ENCODE measurements at regions not wholly inside any gene's neighbourhood (a gene's known extent, or its start where the extent isn't known, plus 50 kb on each side); places are given as distances from the start of the nearest gene placed in this dataset.

DNA sequence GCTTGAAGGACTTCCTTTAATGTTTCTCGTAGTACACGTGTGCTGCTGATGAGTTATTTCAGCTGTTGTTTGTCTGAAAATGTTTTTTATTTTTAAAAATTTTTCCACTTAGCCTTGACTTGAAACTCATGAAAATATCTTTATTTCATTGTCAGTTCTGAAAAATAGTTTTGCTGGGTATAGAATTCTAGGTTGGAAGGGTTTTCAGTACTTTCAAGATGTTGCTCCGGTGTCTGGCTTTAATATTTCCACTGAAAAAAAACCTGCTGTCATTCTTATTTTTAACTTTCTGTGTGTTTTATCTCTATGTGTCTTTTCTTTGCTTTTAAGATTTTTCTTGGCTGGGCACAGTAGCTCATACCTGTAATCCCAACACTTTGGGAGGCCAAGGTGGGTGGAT, 103.8 kb downstream of the UNCX start:
- Mint-ChIP-seq H3K27ac (no peak overlapping the region), H3K9me3 (peaks cover 28% of the 10 kb centered on the region), H3K4me3 (no peak overlapping the region), H3K4me1 (no peaks in the 10 kb centered on the region), H3K36me3 (peaks cover 8% of the 10 kb centered on the region; the same call in 1 of the 2 replicates), H3K27me3 (ENCODE audit: low read depth) (peaks cover 10% of the 10 kb centered on the region)
- no peak for TF ChIP-seq ZNF121 (CRISPR knock-in tag; IDR thresholded peaks at IDR 0.05)
- TF ChIP-seq, protein P1, sequence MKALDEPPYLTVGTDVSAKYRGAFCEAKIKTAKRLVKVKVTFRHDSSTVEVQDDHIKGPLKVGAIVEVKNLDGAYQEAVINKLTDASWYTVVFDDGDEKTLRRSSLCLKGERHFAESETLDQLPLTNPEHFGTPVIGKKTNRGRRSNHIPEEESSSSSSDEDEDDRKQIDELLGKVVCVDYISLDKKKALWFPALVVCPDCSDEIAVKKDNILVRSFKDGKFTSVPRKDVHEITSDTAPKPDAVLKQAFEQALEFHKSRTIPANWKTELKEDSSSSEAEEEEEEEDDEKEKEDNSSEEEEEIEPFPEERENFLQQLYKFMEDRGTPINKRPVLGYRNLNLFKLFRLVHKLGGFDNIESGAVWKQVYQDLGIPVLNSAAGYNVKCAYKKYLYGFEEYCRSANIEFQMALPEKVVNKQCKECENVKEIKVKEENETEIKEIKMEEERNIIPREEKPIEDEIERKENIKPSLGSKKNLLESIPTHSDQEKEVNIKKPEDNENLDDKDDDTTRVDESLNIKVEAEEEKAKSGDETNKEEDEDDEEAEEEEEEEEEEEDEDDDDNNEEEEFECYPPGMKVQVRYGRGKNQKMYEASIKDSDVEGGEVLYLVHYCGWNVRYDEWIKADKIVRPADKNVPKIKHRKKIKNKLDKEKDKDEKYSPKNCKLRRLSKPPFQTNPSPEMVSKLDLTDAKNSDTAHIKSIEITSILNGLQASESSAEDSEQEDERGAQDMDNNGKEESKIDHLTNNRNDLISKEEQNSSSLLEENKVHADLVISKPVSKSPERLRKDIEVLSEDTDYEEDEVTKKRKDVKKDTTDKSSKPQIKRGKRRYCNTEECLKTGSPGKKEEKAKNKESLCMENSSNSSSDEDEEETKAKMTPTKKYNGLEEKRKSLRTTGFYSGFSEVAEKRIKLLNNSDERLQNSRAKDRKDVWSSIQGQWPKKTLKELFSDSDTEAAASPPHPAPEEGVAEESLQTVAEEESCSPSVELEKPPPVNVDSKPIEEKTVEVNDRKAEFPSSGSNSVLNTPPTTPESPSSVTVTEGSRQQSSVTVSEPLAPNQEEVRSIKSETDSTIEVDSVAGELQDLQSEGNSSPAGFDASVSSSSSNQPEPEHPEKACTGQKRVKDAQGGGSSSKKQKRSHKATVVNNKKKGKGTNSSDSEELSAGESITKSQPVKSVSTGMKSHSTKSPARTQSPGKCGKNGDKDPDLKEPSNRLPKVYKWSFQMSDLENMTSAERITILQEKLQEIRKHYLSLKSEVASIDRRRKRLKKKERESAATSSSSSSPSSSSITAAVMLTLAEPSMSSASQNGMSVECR (CRISPR knock-in tag; IDR thresholded peaks at IDR 0.05; ENCODE audit: borderline replicate concordance): no peak
- ChIA-PET CTCF (no interaction called here), POLR2A (no interaction called here)
- DNase-seq (ENCODE audit: low spot score) (no peak), ATAC-seq (no peak)

DNA sequence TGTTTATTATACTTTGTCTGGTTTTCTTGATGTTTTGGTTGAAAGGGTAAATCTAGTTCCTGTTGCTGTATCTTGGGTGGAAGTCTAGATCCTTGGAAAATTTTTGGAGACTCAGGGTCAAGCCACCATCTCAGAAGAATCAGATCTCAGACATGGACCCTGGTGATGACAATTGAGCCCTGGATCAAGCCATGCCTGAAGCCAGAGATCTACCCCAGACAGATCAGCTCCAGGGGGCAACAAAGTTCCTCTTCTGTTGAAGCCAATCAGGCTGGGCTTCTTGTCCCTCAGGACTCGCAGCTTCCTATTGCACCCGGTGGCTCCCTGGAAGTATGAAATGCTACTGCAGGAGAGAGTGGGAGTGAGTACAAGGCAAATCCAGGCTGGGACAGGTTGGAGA, 106.9 kb downstream of the UNCX start:
- TF ChIP-seq, protein P2, sequence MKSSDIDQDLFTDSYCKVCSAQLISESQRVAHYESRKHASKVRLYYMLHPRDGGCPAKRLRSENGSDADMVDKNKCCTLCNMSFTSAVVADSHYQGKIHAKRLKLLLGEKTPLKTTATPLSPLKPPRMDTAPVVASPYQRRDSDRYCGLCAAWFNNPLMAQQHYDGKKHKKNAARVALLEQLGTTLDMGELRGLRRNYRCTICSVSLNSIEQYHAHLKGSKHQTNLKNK (CRISPR knock-in tag; IDR thresholded peaks at IDR 0.05): no peak
- no peak for TF ChIP-seq ZNF263 (CRISPR knock-in tag; IDR thresholded peaks at IDR 0.05; ENCODE audit: low read depth)
- TF ChIP-seq ELF4 (CRISPR knock-in tag; IDR thresholded peaks at IDR 0.05; ENCODE audit: low read depth): no peak
- no peak for TF ChIP-seq CREM (CRISPR knock-in tag; IDR thresholded peaks at IDR 0.05)
- no peak for TF ChIP-seq TEAD4 (CRISPR knock-in tag; IDR thresholded peaks at IDR 0.05)
- no peak for ATAC-seq
- Mint-ChIP-seq H3K4me3 (no peak overlapping the region), H3K4me1 (no peaks in the 10 kb centered on the region), H3K9me3 (peaks cover 31% of the 10 kb centered on the region), H3K27me3 (ENCODE audit: low read depth) (peaks cover 10% of the 10 kb centered on the region), H3K36me3 (peaks cover 8% of the 10 kb centered on the region; the same call in 1 of the 2 replicates), H3K27ac (no peak overlapping the region)
- CTCF ChIA-PET: no interaction called here
- POLR2A ChIA-PET: no interaction called here
- no peak for DNase-seq (ENCODE audit: low spot score)

DNA sequence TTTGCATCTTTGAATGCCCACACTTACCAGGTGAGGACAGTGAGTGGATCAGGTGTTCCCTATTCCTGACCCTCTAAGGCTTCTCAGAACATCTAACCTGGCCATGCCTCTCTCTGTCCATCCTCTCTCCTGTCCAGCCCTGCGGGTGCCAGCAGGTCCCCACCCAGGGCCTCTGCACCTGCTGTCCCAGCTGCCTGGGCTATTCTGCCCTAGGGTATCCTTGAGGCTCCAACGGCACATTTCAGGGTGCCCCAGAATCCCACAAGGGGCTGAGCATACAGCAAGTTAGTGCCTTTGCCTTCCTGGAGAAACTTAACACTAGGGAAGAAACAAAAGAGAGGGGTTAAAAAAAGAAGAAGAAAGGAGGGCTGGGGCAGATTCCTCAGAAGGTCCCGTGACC, 107.4 kb downstream of the UNCX start:
- ChIA-PET CTCF (no interaction called here), POLR2A (no interaction called here)
- Mint-ChIP-seq H3K27ac (no peak overlapping the region), H3K27me3 (ENCODE audit: low read depth) (peaks cover 10% of the 10 kb centered on the region), H3K36me3 (peaks cover 8% of the 10 kb centered on the region; the same call in 1 of the 2 replicates), H3K4me1 (no peaks in the 10 kb centered on the region), H3K4me3 (no peak overlapping the region), H3K9me3 (peaks cover 31% of the 10 kb centered on the region)
- no peak for TF ChIP-seq ATF1 (CRISPR knock-in tag; IDR thresholded peaks at IDR 0.05)
- TF ChIP-seq HMGA2 (CRISPR knock-in tag; IDR thresholded peaks at IDR 0.05): no peak
- TF ChIP-seq OVOL2 (CRISPR knock-in tag; IDR thresholded peaks at IDR 0.05; ENCODE audit: borderline replicate concordance): no peak
- TF ChIP-seq, protein P1 (CRISPR knock-in tag; IDR thresholded peaks at IDR 0.05; ENCODE audit: borderline replicate concordance): no peak
- TF ChIP-seq GRHL2 (CRISPR knock-in tag; IDR thresholded peaks at IDR 0.05; ENCODE audit: insufficient replicate concordance, severe bottlenecking): no peak
- no peak for TF ChIP-seq ZNF396 (CRISPR knock-in tag; IDR thresholded peaks at IDR 0.05; ENCODE audit: borderline replicate concordance)
- no peak for TF ChIP-seq SOX15 (CRISPR knock-in tag; IDR thresholded peaks at IDR 0.05)
- no peak for TF ChIP-seq ZNF423 (CRISPR knock-in tag; IDR thresholded peaks at IDR 0.05)
- no peak for TF ChIP-seq RELA (CRISPR knock-in tag; IDR thresholded peaks at IDR 0.05; ENCODE audit: borderline replicate concordance)
- TF ChIP-seq, protein P3, sequence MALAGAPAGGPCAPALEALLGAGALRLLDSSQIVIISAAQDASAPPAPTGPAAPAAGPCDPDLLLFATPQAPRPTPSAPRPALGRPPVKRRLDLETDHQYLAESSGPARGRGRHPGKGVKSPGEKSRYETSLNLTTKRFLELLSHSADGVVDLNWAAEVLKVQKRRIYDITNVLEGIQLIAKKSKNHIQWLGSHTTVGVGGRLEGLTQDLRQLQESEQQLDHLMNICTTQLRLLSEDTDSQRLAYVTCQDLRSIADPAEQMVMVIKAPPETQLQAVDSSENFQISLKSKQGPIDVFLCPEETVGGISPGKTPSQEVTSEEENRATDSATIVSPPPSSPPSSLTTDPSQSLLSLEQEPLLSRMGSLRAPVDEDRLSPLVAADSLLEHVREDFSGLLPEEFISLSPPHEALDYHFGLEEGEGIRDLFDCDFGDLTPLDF (CRISPR knock-in tag; IDR thresholded peaks at IDR 0.05): no peak
- TF ChIP-seq, protein P4, sequence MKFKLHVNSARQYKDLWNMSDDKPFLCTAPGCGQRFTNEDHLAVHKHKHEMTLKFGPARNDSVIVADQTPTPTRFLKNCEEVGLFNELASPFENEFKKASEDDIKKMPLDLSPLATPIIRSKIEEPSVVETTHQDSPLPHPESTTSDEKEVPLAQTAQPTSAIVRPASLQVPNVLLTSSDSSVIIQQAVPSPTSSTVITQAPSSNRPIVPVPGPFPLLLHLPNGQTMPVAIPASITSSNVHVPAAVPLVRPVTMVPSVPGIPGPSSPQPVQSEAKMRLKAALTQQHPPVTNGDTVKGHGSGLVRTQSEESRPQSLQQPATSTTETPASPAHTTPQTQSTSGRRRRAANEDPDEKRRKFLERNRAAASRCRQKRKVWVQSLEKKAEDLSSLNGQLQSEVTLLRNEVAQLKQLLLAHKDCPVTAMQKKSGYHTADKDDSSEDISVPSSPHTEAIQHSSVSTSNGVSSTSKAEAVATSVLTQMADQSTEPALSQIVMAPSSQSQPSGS (CRISPR knock-in tag; IDR thresholded peaks at IDR 0.05; ENCODE audit: borderline replicate concordance, low read depth): no peak
- TF ChIP-seq, protein P5, sequence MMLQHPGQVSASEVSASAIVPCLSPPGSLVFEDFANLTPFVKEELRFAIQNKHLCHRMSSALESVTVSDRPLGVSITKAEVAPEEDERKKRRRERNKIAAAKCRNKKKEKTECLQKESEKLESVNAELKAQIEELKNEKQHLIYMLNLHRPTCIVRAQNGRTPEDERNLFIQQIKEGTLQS (CRISPR knock-in tag; conservative IDR thresholded peaks at IDR 0.05): no peak
- TF ChIP-seq, protein P6, sequence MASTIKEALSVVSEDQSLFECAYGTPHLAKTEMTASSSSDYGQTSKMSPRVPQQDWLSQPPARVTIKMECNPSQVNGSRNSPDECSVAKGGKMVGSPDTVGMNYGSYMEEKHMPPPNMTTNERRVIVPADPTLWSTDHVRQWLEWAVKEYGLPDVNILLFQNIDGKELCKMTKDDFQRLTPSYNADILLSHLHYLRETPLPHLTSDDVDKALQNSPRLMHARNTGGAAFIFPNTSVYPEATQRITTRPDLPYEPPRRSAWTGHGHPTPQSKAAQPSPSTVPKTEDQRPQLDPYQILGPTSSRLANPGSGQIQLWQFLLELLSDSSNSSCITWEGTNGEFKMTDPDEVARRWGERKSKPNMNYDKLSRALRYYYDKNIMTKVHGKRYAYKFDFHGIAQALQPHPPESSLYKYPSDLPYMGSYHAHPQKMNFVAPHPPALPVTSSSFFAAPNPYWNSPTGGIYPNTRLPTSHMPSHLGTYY (CRISPR knock-in tag; IDR thresholded peaks at IDR 0.05): no peak
- no peak for ATAC-seq
- DNase-seq (ENCODE audit: low spot score): no peak

Measured in WTC11 (cell line).